ENCODE measurements at regions not wholly inside any gene's neighbourhood (a gene's known extent, or its start where the extent isn't known, plus 50 kb on each side); places are given as distances from the start of the nearest gene placed in this dataset.

GRCh38 chr10:52677086-52677485, 95.5 kb downstream of the MBL2 start:
- no peaks in the 10 kb centered on the region for H3K27me3 ChIP-seq (ENCODE audit: insufficient read depth, low read depth, low read length)
- H3K9ac ChIP-seq (ENCODE audit: low read length) = no peak overlapping the region
- no peaks in the 10 kb centered on the region for H3K9me3 ChIP-seq (ENCODE audit: low read length)
- no peaks in the 10 kb centered on the region for H3K36me3 ChIP-seq (ENCODE audit: insufficient read depth, low read length)
- H3K4me3 ChIP-seq (ENCODE audit: low read length) = no peak overlapping the region
- no peak overlapping the region for H3K4me2 ChIP-seq (ENCODE audit: low read length)
- H4K20me1 ChIP-seq (ENCODE audit: insufficient read depth) = no peaks in the 10 kb centered on the region
- H3K79me2 ChIP-seq (replicated peaks; ENCODE audit: insufficient read depth, low read length) = no peaks in the 10 kb centered on the region
- no peak for TF ChIP-seq RAD21 (conservative IDR thresholded peaks at IDR 0.05)
- TF ChIP-seq POLR2AphosphoS5 (IDR thresholded peaks at IDR 0.05) = no peak
- no peak for TF ChIP-seq EZH2 (IDR thresholded peaks at IDR 0.05; ENCODE audit: borderline replicate concordance, insufficient read depth, low read length, poor library complexity, severe bottlenecking)
- TF ChIP-seq EP300 (conservative IDR thresholded peaks at IDR 0.05; ENCODE audit: poor library complexity, severe bottlenecking) = no peak
- TF ChIP-seq MXI1 (conservative IDR thresholded peaks at IDR 0.05; ENCODE audit: poor library complexity, severe bottlenecking) = no peak
- TF ChIP-seq SMC3 (conservative IDR thresholded peaks at IDR 0.05; ENCODE audit: poor library complexity) = no peak
- TF ChIP-seq CTCF (IDR thresholded peaks at IDR 0.05; ENCODE audit: poor library complexity, severe bottlenecking) = no peak
- no peak for TF ChIP-seq REST (IDR thresholded peaks at IDR 0.05; ENCODE audit: borderline replicate concordance)
- TF ChIP-seq TAF1 (IDR thresholded peaks at IDR 0.05; ENCODE audit: low read depth) = no peak
- H3K9me2 ChIP-seq (ENCODE audit: insufficient read depth, low read length) = no peaks in the 10 kb centered on the region
- no peaks in the 10 kb centered on the region for H3F3A ChIP-seq (ENCODE audit: insufficient read depth, low read length, poor library complexity, severe bottlenecking)
- H3K27ac ChIP-seq (ENCODE audit: low read length) = no peak overlapping the region
- no peak overlapping the region for H2AFZ ChIP-seq (ENCODE audit: low read depth, low read length)

- TF ChIP-seq EP300 (conservative IDR thresholded peaks at IDR 0.05; ENCODE audit: poor library complexity, severe bottlenecking) (no peak), MXI1 (conservative IDR thresholded peaks at IDR 0.05; ENCODE audit: poor library complexity, severe bottlenecking) (no peak), TAF1 (IDR thresholded peaks at IDR 0.05; ENCODE audit: low read depth) (no peak), POLR2AphosphoS5 (IDR thresholded peaks at IDR 0.05) (no peak)
- no peaks in the 10 kb centered on the region for H3K9me2 ChIP-seq (ENCODE audit: insufficient read depth, low read length)
- no peak overlapping the region for H2AFZ ChIP-seq (ENCODE audit: low read depth, low read length)
- no peaks in the 10 kb centered on the region for H3K79me2 ChIP-seq (replicated peaks; ENCODE audit: insufficient read depth, low read length)
- no peak overlapping the region for H3K4me3 ChIP-seq (ENCODE audit: low read length)
- no peaks in the 10 kb centered on the region for H3K27me3 ChIP-seq (ENCODE audit: insufficient read depth, low read depth, low read length)
- no peak overlapping the region for H3K9ac ChIP-seq (ENCODE audit: low read length)
- H3K4me2 ChIP-seq (ENCODE audit: low read length) = no peak overlapping the region
- H3F3A ChIP-seq (ENCODE audit: insufficient read depth, low read length, poor library complexity, severe bottlenecking) = no peaks in the 10 kb centered on the region
- H3K9me3 ChIP-seq (ENCODE audit: low read length) = no peaks in the 10 kb centered on the region
- H3K36me3 ChIP-seq (ENCODE audit: insufficient read depth, low read length) = no peaks in the 10 kb centered on the region
- H3K27ac ChIP-seq (ENCODE audit: low read length) = no peak overlapping the region
- H4K20me1 ChIP-seq (ENCODE audit: insufficient read depth) = no peaks in the 10 kb centered on the region
Observed at GRCh38 chr10:52678611-52679010, 94.0 kb downstream of the MBL2 start.

- H3K79me2 ChIP-seq (replicated peaks; ENCODE audit: insufficient read depth, low read length) = no peaks in the 10 kb centered on the region
- H3K27me3 ChIP-seq (ENCODE audit: insufficient read depth, low read depth, low read length) = no peaks in the 10 kb centered on the region
- H4K20me1 ChIP-seq (ENCODE audit: insufficient read depth) = no peaks in the 10 kb centered on the region
- no peaks in the 10 kb centered on the region for H3K9me3 ChIP-seq (ENCODE audit: low read length)
- no peaks in the 10 kb centered on the region for H3F3A ChIP-seq (ENCODE audit: insufficient read depth, low read length, poor library complexity, severe bottlenecking)
- no peaks in the 10 kb centered on the region for H3K9me2 ChIP-seq (ENCODE audit: insufficient read depth, low read length)
- no peak overlapping the region for H3K27ac ChIP-seq (ENCODE audit: low read length)
- no peak overlapping the region for H3K4me3 ChIP-seq (ENCODE audit: low read length)
- H3K4me2 ChIP-seq (ENCODE audit: low read length) = no peak overlapping the region
- TF ChIP-seq CTCF (IDR thresholded peaks at IDR 0.05; ENCODE audit: poor library complexity, severe bottlenecking) = no peak
- TF ChIP-seq MXI1 (conservative IDR thresholded peaks at IDR 0.05; ENCODE audit: poor library complexity, severe bottlenecking) = no peak
- no peak for TF ChIP-seq EP300 (conservative IDR thresholded peaks at IDR 0.05; ENCODE audit: poor library complexity, severe bottlenecking)
- TF ChIP-seq EZH2 (IDR thresholded peaks at IDR 0.05; ENCODE audit: borderline replicate concordance, insufficient read depth, low read length, poor library complexity, severe bottlenecking) = no peak
- TF ChIP-seq TAF1 (IDR thresholded peaks at IDR 0.05; ENCODE audit: low read depth) = no peak
- no peak for TF ChIP-seq REST (IDR thresholded peaks at IDR 0.05; ENCODE audit: borderline replicate concordance)
- no peak for TF ChIP-seq RAD21 (conservative IDR thresholded peaks at IDR 0.05)
- TF ChIP-seq POLR2AphosphoS5 (IDR thresholded peaks at IDR 0.05) = no peak
- TF ChIP-seq SMC3 (conservative IDR thresholded peaks at IDR 0.05; ENCODE audit: poor library complexity) = no peak
- no peaks in the 10 kb centered on the region for H3K36me3 ChIP-seq (ENCODE audit: insufficient read depth, low read length)
- no peak overlapping the region for H3K9ac ChIP-seq (ENCODE audit: low read length)
- no peak overlapping the region for H2AFZ ChIP-seq (ENCODE audit: low read depth, low read length)
Observed at GRCh38 chr10:52679117-52679516, 93.5 kb downstream of the MBL2 start.

All from neural cell (in vitro differentiated cells).